ENCODE measurements at regions not wholly inside any gene's neighbourhood (a gene's known extent, or its start where the extent isn't known, plus 50 kb on each side); places are given as distances from the start of the nearest gene placed in this dataset.

- no peak for TF ChIP-seq CTCF (IDR thresholded peaks at IDR 0.05)
- no peak for TF ChIP-seq POLR2A (IDR thresholded peaks at IDR 0.05)
- no peak for TF ChIP-seq EP300 (IDR thresholded peaks at IDR 0.05)
Observed at GRCh38 chr15:97030251-97030650, 699.8 kb downstream of the NR2F2 start.

All from ovary (tissue), 3 donors.